ENCODE measurements at regions not wholly inside any gene's neighbourhood (a gene's known extent, or its start where the extent isn't known, plus 50 kb on each side); places are given as distances from the start of the nearest gene placed in this dataset.

DNA sequence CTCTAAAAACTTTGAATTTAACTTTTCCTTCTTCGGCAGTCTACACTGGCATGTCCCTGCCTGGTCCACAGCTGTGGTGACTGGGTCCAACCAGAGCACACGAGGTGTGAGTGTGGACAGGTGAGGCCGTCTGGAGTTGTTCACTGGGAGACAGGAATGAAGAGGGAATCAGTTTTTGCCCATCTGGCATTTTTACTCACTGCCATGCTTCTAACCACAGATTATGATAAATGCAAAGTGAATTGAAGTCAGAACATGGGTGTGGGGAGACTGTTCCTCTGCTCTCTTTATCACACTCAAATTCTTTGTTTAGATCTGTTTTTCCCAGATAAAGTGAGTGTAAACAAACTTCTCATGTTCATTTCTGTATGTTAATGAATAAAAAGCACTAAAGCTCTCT, 54.7 kb upstream of the PIEZO2 start:
- WGBS, 2 experiments (ENCODE audit: insufficient coverage in 2 of 2), result 100% methylated on average over 1 to 2 of the region's 3 CpGs
- H3K27ac ChIP-seq (ENCODE audit: low read depth, low read length, severe bottlenecking), result no peak overlapping the region
- no peaks in the 10 kb centered on the region for H3K4me1 ChIP-seq (ENCODE audit: control insufficient read depth, insufficient read depth, low read length, poor library complexity, severe bottlenecking)
- no peaks in the 10 kb centered on the region for H3K36me3 ChIP-seq (ENCODE audit: control insufficient read depth, insufficient read depth, low read length)
- no peak overlapping the region for H3K4me3 ChIP-seq (ENCODE audit: extremely low read depth, insufficient read depth, low read length, poor library complexity, severe bottlenecking)
- H3K9me3 ChIP-seq (ENCODE audit: control insufficient read depth, low read length), result no peaks in the 10 kb centered on the region

- H3K4me3 ChIP-seq (ENCODE audit: extremely low read depth, insufficient read depth, low read length, poor library complexity, severe bottlenecking), result no peak overlapping the region
- no peaks in the 10 kb centered on the region for H3K36me3 ChIP-seq (ENCODE audit: control insufficient read depth, insufficient read depth, low read length)
- 76% methylated on average over 2 of the region's 3 CpGs; no CpG with 5 or more reads in 1 of the 2 experiments for WGBS, 2 experiments (ENCODE audit: insufficient coverage in 2 of 2)
- no peak overlapping the region for H3K27ac ChIP-seq (ENCODE audit: low read depth, low read length, severe bottlenecking)
- no peaks in the 10 kb centered on the region for H3K9me3 ChIP-seq (ENCODE audit: control insufficient read depth, low read length)
- no peaks in the 10 kb centered on the region for H3K4me1 ChIP-seq (ENCODE audit: control insufficient read depth, insufficient read depth, low read length, poor library complexity, severe bottlenecking)
These were observed 50.1 kb upstream of the PIEZO2 start for GRCh38 chr18:11199477-11199876.

Measured in mesodermal cell (in vitro differentiated cells).